Skeletal muscle tissue (tissue), 3 donors: ENCODE measurements at regions not wholly inside any gene's neighbourhood (a gene's known extent, or its start where the extent isn't known, plus 50 kb on each side); places are given as distances from the start of the nearest gene placed in this dataset.

ENCODE experiments used
- H3K27ac ChIP-seq: one replicate; pipeline ENCODE4 v1.7.0; 2013; ENCODE audit warnings: mild to moderate bottlenecking, low read depth, low read length, inconsistent platforms
- H3K27me3 ChIP-seq, 3 donors: one replicate each; pipeline ENCODE4 v1.7.0; 2013; ENCODE audit warnings: low read length in 3 of 3; ENCODE audit not compliant: control insufficient read depth in 3 of 3, insufficient read depth in 3 of 3
- H3K36me3 ChIP-seq, 3 donors: one replicate each; pipeline ENCODE4 v1.7.0; 2013; ENCODE audit warnings: low read length in 3 of 3; ENCODE audit not compliant: control insufficient read depth in 3 of 3, insufficient read depth in 3 of 3
- H3K4me1 ChIP-seq, 3 donors: one replicate each; pipeline ENCODE4 v1.7.0; 2013; ENCODE audit warnings: low read length in 3 of 3, mild to moderate bottlenecking in 3 of 3; ENCODE audit not compliant: control insufficient read depth in 3 of 3, insufficient read depth in 3 of 3
- H3K4me3 ChIP-seq, 3 donors: one replicate each; pipeline ENCODE4 v1.7.0; 2013; ENCODE audit warnings: low read length in 3 of 3
- H3K9ac ChIP-seq, 3 donors: one replicate each; pipeline ENCODE4 v1.7.0; 2013; ENCODE audit warnings: low read length in 3 of 3, mild to moderate bottlenecking in 3 of 3, moderate library complexity in 2 of 3, low read depth in 1 of 3
- H3K9me3 ChIP-seq, 3 donors: one replicate each; pipeline ENCODE4 v1.7.0; 2013; ENCODE audit warnings: low read length in 3 of 3; ENCODE audit not compliant: control insufficient read depth in 3 of 3
- donor health status: Osteomylitis.

DNA sequence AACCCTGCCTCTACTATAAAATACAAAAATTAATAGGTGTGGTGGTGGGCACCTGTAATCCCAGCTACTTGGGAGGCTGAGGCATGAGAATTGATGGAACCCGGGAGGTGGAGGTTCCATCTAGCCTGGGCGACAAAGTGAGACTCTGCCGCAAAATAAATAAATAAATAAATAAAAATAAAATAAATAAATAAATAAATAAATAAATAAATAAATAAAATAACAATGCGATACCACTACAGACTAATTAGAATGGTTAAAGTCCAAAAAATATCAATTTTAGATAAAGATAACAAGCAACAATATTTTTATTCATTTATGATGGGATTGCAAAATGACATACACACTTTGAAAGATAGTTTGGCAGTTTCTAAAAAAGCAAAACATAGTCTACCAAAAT, 1131.5 kb downstream of the SI start:
- H3K4me3 ChIP-seq: no peak overlapping the region
- H3K36me3 ChIP-seq: no peaks in the 10 kb centered on the region
- H3K27me3 ChIP-seq: no peaks in the 10 kb centered on the region
- H3K4me1 ChIP-seq: no peaks in the 10 kb centered on the region
- H3K27ac ChIP-seq: no peak overlapping the region
- peaks cover 0 to 3% (median 0%) of the 10 kb centered on the region in 3 donors for H3K9me3 ChIP-seq
- no peak overlapping the region for H3K9ac ChIP-seq

GRCh38 chr3:163943664-163944063, 1134.6 kb downstream of the SI start:
- no peak overlapping the region for H3K27ac ChIP-seq
- no peaks in the 10 kb centered on the region for H3K36me3 ChIP-seq
- peaks cover 0 to 3% (median 0%) of the 10 kb centered on the region in 3 donors for H3K9me3 ChIP-seq
- H3K27me3 ChIP-seq: no peaks in the 10 kb centered on the region
- H3K4me1 ChIP-seq: no peaks in the 10 kb centered on the region
- no peak overlapping the region for H3K4me3 ChIP-seq
- no peak overlapping the region for H3K9ac ChIP-seq

- Histone ChIP-seq H3K9ac (no peak overlapping the region), H3K4me1 (no peaks in the 10 kb centered on the region), H3K4me3 (no peak overlapping the region), H3K27me3 (no peaks in the 10 kb centered on the region), H3K36me3 (no peaks in the 10 kb centered on the region), H3K27ac (no peak overlapping the region), H3K9me3 (peaks cover 0 to 3% (median 0%) of the 10 kb centered on the region in 3 donors)
Measured at GRCh38 chr3:163939926-163940325, 1138.4 kb downstream of the SI start.

DNA sequence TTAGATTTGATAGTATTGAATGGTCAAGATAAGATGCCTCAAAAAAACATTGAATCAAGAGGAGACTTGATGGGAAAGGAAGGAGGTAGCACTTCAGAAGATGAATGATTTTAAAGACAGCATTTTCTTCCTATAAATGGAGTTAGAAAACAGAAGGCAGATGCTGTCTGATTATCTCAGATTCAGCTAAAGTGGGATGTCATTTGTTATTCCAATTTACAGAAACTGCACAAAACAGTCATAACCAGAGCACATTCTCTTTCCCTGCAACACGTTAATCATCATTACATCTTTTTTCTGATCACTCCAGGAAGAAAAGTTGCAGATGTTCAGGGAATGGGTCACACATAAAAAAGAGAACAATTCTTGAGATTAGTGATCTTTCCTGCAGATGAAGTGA, 1141.8 kb downstream of the SI start:
- H3K9me3 ChIP-seq: peaks cover 0 to 3% (median 0%) of the 10 kb centered on the region in 3 donors
- H3K4me3 ChIP-seq: no peak overlapping the region
- no peaks in the 10 kb centered on the region for H3K36me3 ChIP-seq
- H3K9ac ChIP-seq: no peak overlapping the region
- no peaks in the 10 kb centered on the region for H3K27me3 ChIP-seq
- H3K27ac ChIP-seq: no peak overlapping the region
- no peaks in the 10 kb centered on the region for H3K4me1 ChIP-seq

DNA sequence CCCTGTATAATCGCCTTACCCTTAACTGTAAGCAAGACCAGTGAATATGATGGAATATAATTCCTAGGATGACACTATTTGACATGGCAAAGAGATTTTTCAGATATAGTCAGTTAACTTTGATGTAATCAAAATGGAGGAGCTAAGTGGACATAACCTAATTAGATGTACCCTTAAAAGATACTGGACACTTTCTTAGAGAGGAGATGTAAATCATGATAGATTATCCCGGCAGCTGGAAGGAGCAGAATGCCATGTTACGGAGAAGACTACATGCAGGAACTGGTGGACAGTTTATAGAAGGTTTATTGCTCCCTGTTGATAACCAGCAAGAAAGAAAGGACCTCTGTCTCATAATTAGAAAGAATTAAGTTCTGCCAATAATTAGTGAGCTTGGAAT, 1142.9 kb downstream of the SI start:
- Histone ChIP-seq H3K9ac (no peak overlapping the region), H3K27ac (no peak overlapping the region), H3K27me3 (no peaks in the 10 kb centered on the region), H3K36me3 (no peaks in the 10 kb centered on the region), H3K9me3 (peaks cover 0 to 3% (median 0%) of the 10 kb centered on the region in 3 donors), H3K4me1 (no peaks in the 10 kb centered on the region), H3K4me3 (no peak overlapping the region)

GRCh38 chr3:163929069-163929652, 1149.1 kb downstream of the SI start:
- no peaks in the 10 kb centered on the region for H3K9me3 ChIP-seq
- no peak overlapping the region for H3K4me3 ChIP-seq
- H3K27ac ChIP-seq: no peak overlapping the region
- no peak overlapping the region for H3K9ac ChIP-seq
- H3K36me3 ChIP-seq: no peaks in the 10 kb centered on the region
- H3K4me1 ChIP-seq: no peaks in the 10 kb centered on the region
- H3K27me3 ChIP-seq: no peaks in the 10 kb centered on the region

DNA sequence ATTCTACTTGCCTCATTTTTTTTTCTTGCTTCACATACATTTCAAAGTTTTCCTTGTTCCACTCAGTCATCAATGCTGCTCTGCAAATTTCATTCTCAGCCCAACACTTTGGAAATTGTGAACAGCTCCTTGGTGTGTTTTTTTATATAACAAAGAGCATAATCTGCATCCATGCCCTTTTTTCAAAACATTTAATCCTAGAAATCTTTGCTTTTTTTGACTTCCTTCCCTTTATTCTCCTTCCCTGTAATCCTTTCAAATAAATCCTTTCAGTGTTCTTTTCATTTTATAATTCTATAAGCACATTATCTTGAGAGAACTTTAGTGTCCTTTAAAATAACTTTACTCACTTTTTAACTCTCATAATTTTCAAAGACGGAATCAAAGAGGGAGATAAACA, 1150.8 kb downstream of the SI start:
- no peaks in the 10 kb centered on the region for H3K36me3 ChIP-seq
- H3K4me3 ChIP-seq: no peak overlapping the region
- no peaks in the 10 kb centered on the region for H3K27me3 ChIP-seq
- H3K9ac ChIP-seq: no peak overlapping the region
- H3K9me3 ChIP-seq: no peaks in the 10 kb centered on the region
- no peaks in the 10 kb centered on the region for H3K4me1 ChIP-seq
- H3K27ac ChIP-seq: no peak overlapping the region

- Histone ChIP-seq H3K27me3 (no peaks in the 10 kb centered on the region), H3K9ac (no peak overlapping the region), H3K27ac (no peak overlapping the region), H3K36me3 (no peaks in the 10 kb centered on the region), H3K9me3 (no peaks in the 10 kb centered on the region), H3K4me1 (no peaks in the 10 kb centered on the region), H3K4me3 (no peak overlapping the region)
Measured at GRCh38 chr3:163924600-163924999, 1153.7 kb downstream of the SI start.

GRCh38 chr3:163919154-163919553, 1159.1 kb downstream of the SI start:
- Histone ChIP-seq H3K4me3 (no peak overlapping the region), H3K27ac (no peak overlapping the region), H3K36me3 (no peaks in the 10 kb centered on the region), H3K27me3 (no peaks in the 10 kb centered on the region), H3K9me3 (no peaks in the 10 kb centered on the region), H3K9ac (no peak overlapping the region), H3K4me1 (no peaks in the 10 kb centered on the region)

DNA sequence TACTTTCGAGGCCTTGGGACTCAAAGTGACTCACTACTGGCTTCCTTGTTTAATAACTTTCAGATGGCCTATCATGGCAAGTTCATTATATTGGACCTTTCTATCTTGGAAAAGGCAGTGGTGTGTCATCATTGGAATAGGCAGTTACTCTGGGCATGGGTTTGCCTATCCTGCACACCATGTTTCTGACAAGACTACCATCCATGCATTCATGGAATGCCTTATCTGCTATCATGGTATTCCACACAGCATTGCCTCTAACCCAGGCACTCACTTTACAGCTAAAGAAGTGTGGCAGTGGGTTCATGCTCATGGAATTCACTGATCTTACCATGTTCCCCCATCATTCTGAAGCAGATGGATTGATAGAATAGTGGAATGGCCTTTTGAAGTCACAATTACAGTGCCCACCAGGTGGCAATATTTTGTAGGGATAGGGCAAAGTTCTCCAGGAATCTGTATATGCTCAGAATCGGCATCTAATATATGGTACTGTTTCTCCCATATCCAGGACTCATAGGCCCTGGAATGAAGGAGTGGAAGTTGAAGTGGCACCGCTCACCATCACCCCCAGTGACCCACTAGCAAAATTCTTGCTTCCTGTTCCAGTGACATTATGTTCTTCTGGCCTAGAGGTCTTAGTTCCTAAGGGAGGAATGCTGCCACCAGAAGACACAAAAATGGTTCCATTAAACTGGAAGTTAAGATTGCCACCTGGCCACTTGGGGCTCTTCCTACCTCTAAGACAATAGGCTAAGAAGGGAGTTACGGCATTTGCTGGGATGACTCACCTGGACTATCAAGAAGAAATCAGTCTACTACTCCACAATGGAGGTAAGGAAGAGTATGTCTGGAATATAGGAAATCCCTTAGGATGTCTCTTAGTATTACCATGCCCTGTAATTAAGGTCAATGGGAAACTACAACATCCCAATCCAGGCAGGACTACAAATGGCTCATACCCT, 1161.4 kb downstream of the SI start:
- H3K4me3 ChIP-seq: no peak overlapping the region
- no peaks in the 10 kb centered on the region for H3K9me3 ChIP-seq
- no peak overlapping the region for H3K9ac ChIP-seq
- no peaks in the 10 kb centered on the region for H3K27me3 ChIP-seq
- no peaks in the 10 kb centered on the region for H3K4me1 ChIP-seq
- H3K27ac ChIP-seq: no peak overlapping the region
- no peaks in the 10 kb centered on the region for H3K36me3 ChIP-seq
